ENCODE measurements at regions not wholly inside any gene's neighbourhood (a gene's known extent, or its start where the extent isn't known, plus 50 kb on each side); places are given as distances from the start of the nearest gene placed in this dataset.

DNA sequence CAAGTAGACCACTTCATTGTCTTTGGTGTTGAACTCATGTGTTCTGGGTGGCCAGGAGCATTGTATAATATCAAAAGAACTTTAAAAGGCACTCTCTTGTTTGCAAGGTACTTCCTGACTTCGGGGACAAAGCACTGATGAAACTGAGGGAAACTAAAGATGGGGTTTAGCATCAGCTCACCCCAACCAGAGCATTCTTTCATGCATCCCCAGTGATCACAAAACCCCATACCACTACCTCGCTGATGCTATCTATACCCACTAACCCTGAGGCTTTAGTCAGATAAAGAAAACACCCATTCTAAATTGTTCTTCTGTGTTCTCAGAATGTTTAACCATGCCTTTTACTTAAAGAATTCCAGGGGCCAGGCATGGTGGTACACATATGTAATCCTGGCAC, 94.5 kb upstream of the DOCK9 start:
- H4K5ac ChIP-seq (ENCODE audit: low read depth, low read length), result no peak overlapping the region
- no peak for DNase-seq
- intact Hi-C loops (cut with micrococcal nuclease) (no loop called here), in situ Hi-C loops (cut with MboI; ENCODE audit: low sequenced_read_pairs) (no loop called here), dilution Hi-C loops (cut with HindIII; ENCODE audit: low sequenced_read_pairs, unreplicated experiment) (no loop called here)
- H3K4me1 ChIP-seq (ENCODE audit: control insufficient read depth, insufficient read depth, low read length), result peaks cover 9% of the 10 kb centered on the region
- peaks cover 3% of the 10 kb centered on the region; the same call in 1 of the 2 replicates for H4K20me1 ChIP-seq (ENCODE audit: insufficient read depth, low read length)
- no peak for ATAC-seq (ENCODE audit: low read depth)
- no peaks in the 10 kb centered on the region for H3K27me3 ChIP-seq (ENCODE audit: control insufficient read depth, insufficient read depth, low read length)
- no peak overlapping the region for H4K91ac ChIP-seq (ENCODE audit: insufficient read depth, low read depth, low read length)
- H2AK9ac ChIP-seq (replicated peaks; ENCODE audit: low read depth, low read length, poor library complexity), result no peak overlapping the region
- no peak overlapping the region for H2BK5ac ChIP-seq (ENCODE audit: low read depth, low read length, poor library complexity, severe bottlenecking)
- no peak overlapping the region for H2AK5ac ChIP-seq (ENCODE audit: low read depth, low read length)
- H3K27ac ChIP-seq (ENCODE audit: insufficient read depth, low read length), result no peak overlapping the region
- H3K4ac ChIP-seq (ENCODE audit: low read depth, low read length), result no peak overlapping the region
- no peak overlapping the region for H2AFZ ChIP-seq (replicated peaks; ENCODE audit: low read length, poor library complexity)
- no peak overlapping the region for H3K56ac ChIP-seq (ENCODE audit: extremely low read depth, insufficient read depth, low read length)
- H3K9me3 ChIP-seq (ENCODE audit: control insufficient read depth, insufficient read depth, low read length), result peaks cover 9% of the 10 kb centered on the region
- H3K36me3 ChIP-seq (ENCODE audit: control insufficient read depth, insufficient read depth, low read length), result no peaks in the 10 kb centered on the region
- no peak overlapping the region for H3K4me3 ChIP-seq (ENCODE audit: insufficient read depth, low read depth, low read length)
- H3K14ac ChIP-seq (replicated peaks; ENCODE audit: low read depth, low read length), result no peak overlapping the region
- H3K23ac ChIP-seq (ENCODE audit: low read depth, low read length), result no peak overlapping the region
- no TSS peak for BruUV-seq (replicated peaks)
- ChIA-PET CTCF (no interaction called here), POLR2A (ENCODE audit: unreplicated experiment) (no interaction called here)
- 0 out of 4 replicates have a peak, but pooled peaks cover 0 to 6% of the 10 kb centered on the region in 2 experiments for H3K79me1 ChIP-seq (ENCODE audit: low read depth in 1 of 2, low read length in 2 of 2)
- 100% methylated on average over 1 of the region's 2 CpGs; no CpG with 5 or more reads in 1 of the 2 experiments for WGBS, 2 experiments (ENCODE audit: extremely low coverage in 2 of 2, insufficient read length in 1 of 2)
- H3K4me2 ChIP-seq (ENCODE audit: low read depth, low read length), result no peak overlapping the region
- no peak overlapping the region for H2BK20ac ChIP-seq (ENCODE audit: low read depth, low read length)
- no peak overlapping the region for H3K18ac ChIP-seq (ENCODE audit: low read depth, low read length)
- H2BK120ac ChIP-seq (ENCODE audit: low read depth, low read length), result no peak overlapping the region
- no peaks in the 10 kb centered on the region; the same call in 1 of the 2 replicates for H3K9me1 ChIP-seq (ENCODE audit: insufficient read depth, low read length)
- no peak overlapping the region for H4K8ac ChIP-seq (ENCODE audit: low read depth in 2 of 2, low read length in 2 of 2)
- H2BK15ac ChIP-seq (ENCODE audit: low read depth, low read length), result no peak overlapping the region
- no peak overlapping the region for H3K9ac ChIP-seq (ENCODE audit: low read depth, low read length)
- TF ChIP-seq FOS (IDR thresholded peaks at IDR 0.05; ENCODE audit: low read depth, low read length), result no peak
- no peak for TF ChIP-seq MAZ (IDR thresholded peaks at IDR 0.05; ENCODE audit: borderline replicate concordance, low read depth, low read length)
- no peak for TF ChIP-seq RFX5 (IDR thresholded peaks at IDR 0.05; ENCODE audit: low read depth, low read length)
- TF ChIP-seq, protein P1, sequence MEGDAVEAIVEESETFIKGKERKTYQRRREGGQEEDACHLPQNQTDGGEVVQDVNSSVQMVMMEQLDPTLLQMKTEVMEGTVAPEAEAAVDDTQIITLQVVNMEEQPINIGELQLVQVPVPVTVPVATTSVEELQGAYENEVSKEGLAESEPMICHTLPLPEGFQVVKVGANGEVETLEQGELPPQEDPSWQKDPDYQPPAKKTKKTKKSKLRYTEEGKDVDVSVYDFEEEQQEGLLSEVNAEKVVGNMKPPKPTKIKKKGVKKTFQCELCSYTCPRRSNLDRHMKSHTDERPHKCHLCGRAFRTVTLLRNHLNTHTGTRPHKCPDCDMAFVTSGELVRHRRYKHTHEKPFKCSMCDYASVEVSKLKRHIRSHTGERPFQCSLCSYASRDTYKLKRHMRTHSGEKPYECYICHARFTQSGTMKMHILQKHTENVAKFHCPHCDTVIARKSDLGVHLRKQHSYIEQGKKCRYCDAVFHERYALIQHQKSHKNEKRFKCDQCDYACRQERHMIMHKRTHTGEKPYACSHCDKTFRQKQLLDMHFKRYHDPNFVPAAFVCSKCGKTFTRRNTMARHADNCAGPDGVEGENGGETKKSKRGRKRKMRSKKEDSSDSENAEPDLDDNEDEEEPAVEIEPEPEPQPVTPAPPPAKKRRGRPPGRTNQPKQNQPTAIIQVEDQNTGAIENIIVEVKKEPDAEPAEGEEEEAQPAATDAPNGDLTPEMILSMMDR (conservative IDR thresholded peaks at IDR 0.05; ENCODE audit: low read depth, low read length), result no peak
- TF ChIP-seq, protein P2, sequence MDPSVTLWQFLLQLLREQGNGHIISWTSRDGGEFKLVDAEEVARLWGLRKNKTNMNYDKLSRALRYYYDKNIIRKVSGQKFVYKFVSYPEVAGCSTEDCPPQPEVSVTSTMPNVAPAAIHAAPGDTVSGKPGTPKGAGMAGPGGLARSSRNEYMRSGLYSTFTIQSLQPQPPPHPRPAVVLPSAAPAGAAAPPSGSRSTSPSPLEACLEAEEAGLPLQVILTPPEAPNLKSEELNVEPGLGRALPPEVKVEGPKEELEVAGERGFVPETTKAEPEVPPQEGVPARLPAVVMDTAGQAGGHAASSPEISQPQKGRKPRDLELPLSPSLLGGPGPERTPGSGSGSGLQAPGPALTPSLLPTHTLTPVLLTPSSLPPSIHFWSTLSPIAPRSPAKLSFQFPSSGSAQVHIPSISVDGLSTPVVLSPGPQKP (IDR thresholded peaks at IDR 0.05; ENCODE audit: borderline replicate concordance, low read depth, low read length), result no peak
- TF ChIP-seq RAD21 (IDR thresholded peaks at IDR 0.05; ENCODE audit: low read length), result no peak
- no peak for TF ChIP-seq SMC3 (IDR thresholded peaks at IDR 0.05; ENCODE audit: low read depth, low read length)
- TF ChIP-seq NFE2L2 (IDR thresholded peaks at IDR 0.05; ENCODE audit: low read depth, low read length), result no peak
- no peak for TF ChIP-seq MXI1 (IDR thresholded peaks at IDR 0.05; ENCODE audit: borderline replicate concordance, low read depth, low read length)
- TF ChIP-seq, protein P3, sequence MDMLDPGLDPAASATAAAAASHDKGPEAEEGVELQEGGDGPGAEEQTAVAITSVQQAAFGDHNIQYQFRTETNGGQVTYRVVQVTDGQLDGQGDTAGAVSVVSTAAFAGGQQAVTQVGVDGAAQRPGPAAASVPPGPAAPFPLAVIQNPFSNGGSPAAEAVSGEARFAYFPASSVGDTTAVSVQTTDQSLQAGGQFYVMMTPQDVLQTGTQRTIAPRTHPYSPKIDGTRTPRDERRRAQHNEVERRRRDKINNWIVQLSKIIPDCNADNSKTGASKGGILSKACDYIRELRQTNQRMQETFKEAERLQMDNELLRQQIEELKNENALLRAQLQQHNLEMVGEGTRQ (IDR thresholded peaks at IDR 0.05; ENCODE audit: low read depth, low read length), result no peak
- no peak for TF ChIP-seq MAFK (IDR thresholded peaks at IDR 0.05; ENCODE audit: low read depth, low read length)
- TF ChIP-seq CEBPB (IDR thresholded peaks at IDR 0.05; ENCODE audit: low read depth, low read length), result no peak
- no peak for TF ChIP-seq BHLHE40 (IDR thresholded peaks at IDR 0.05; ENCODE audit: low read depth, low read length)
- TF ChIP-seq POLR2A (IDR thresholded peaks at IDR 0.05; ENCODE audit: low read depth, low read length), result no peak
- TF ChIP-seq RCOR1 (IDR thresholded peaks at IDR 0.05; ENCODE audit: insufficient replicate concordance, low read length), result no peak
- TF ChIP-seq CHD1 (IDR thresholded peaks at IDR 0.05; ENCODE audit: low read depth, low read length), result no peak
